Gastrocnemius medialis (tissue), 4 donors: ENCODE measurements at regions not wholly inside any gene's neighbourhood (a gene's known extent, or its start where the extent isn't known, plus 50 kb on each side); places are given as distances from the start of the nearest gene placed in this dataset.
"Not testable (repeated sequence)": the region's sequence is repeated elsewhere in the genome, so short reads cannot be mapped to it uniquely, and the experiment has no call there.

Experiments used
- ATAC-seq, 2 donors: fragments of 150-250 bp; one replicate each; pipeline ENCODE4 v1.9.1; 2016
- DNase-seq, 2 donors: peaks; one replicate each; pipeline ENCODE4 v3.0.0-alpha.2; 2019
- H3K27ac ChIP-seq, 4 donors: fragments of 200-600 bp; sonication (generic); 1 replicate in 1 of 4; 2 replicates in 3 of 4; pipeline ENCODE4 v1.5.1; 2016 to 2018; ENCODE audit warnings: mild to moderate bottlenecking in 2 of 4, moderate library complexity in 1 of 4
- H3K27me3 ChIP-seq, 3 donors: fragments of 200-600 bp; sonication (generic) in 2 of 3; 1 replicate in 1 of 3; 2 replicates in 2 of 3; pipeline versions ENCODE4 v1.5.1 to v1.6.0; 2016 to 2019; ENCODE audit warnings: mild to moderate bottlenecking in 1 of 3, moderate library complexity in 1 of 3
- H3K36me3 ChIP-seq, 2 donors: fragments of 200-600 bp; sonication (generic) in 1 of 2; one replicate each; pipeline ENCODE4 v1.5.1; 2017 to 2018
- H3K4me1 ChIP-seq, 2 donors: fragments of 200-600 bp; sonication (generic) in 1 of 2; one replicate each; pipeline ENCODE4 v1.5.1; 2016 to 2017; ENCODE audit warnings: mild to moderate bottlenecking in 2 of 2
- H3K4me3 ChIP-seq, 4 donors: fragments of 200-600 bp; sonication (generic) in 3 of 4; 1 replicate in 1 of 4; 2 replicates in 3 of 4; pipeline ENCODE4 v1.5.1; 2016 to 2019; ENCODE audit warnings: mild to moderate bottlenecking in 2 of 4
- H3K9me3 ChIP-seq, 3 donors: fragments of 200-600 bp; sonication (generic) in 2 of 3; 1 replicate in 1 of 3; 2 replicates in 2 of 3; pipeline ENCODE4 v1.5.1; 2016 to 2019
- CTCF ChIP-seq, 5 experiments: fragments of 450-650 bp in 3 of 5; fragments of 200-600 bp in 2 of 5; sonication (generic) in 2 of 5; IDR thresholded peaks in 4 of 5; conservative IDR thresholded peaks in 1 of 5; 1 replicate in 4 of 5; 2 replicates in 1 of 5; pipeline ENCODE4 v1.5.1; 2016 to 2019; ENCODE audit warnings: antibody characterized with exemption in 5 of 5, mild to moderate bottlenecking in 3 of 5, moderate library complexity in 3 of 5
- POLR2A ChIP-seq, 2 donors: fragments of 450-650 bp; IDR thresholded peaks; one replicate each; pipeline ENCODE4 v1.6.1; 2017; ENCODE audit warnings: antibody characterized with exemption in 2 of 2, mild to moderate bottlenecking in 2 of 2, moderate library complexity in 2 of 2
- in situ Hi-C, 4 donors: fragments of 200-750 bp; cut with MboI; loops; one replicate each; pipeline versions ENCODE4 v1.15.0 to v1.8.0; 2017; ENCODE audit warnings: low sequenced_read_pairs in 4 of 4
- intact Hi-C: fragments of 100-400 bp; cut with DNase I; formaldehyde crosslinking; loops from one replicate; pipeline ENCODE4 v1.15.1; 2023; ENCODE audit warnings: low total_unique reads

GRCh38 chr14:87380054-87380453 is 612.9 kb downstream of the GALC start:
- Histone ChIP-seq H3K27me3 (no peaks in the 10 kb centered on the region), H3K36me3 (no peaks in the 10 kb centered on the region), H3K27ac (no peak overlapping the region), H3K9me3 (no peaks in the 10 kb centered on the region), H3K4me1 (no peaks in the 10 kb centered on the region), H3K4me3 (no peak overlapping the region)
- intact Hi-C loops (no loop called here), in situ Hi-C loops (no loop called here)
- no peak for TF ChIP-seq CTCF (IDR thresholded peaks at IDR 0.05 in 4 of 5, conservative IDR thresholded peaks at IDR 0.05 in 1 of 5)
- TF ChIP-seq POLR2A (IDR thresholded peaks at IDR 0.05): no peak
- ATAC-seq: no peak
- no peak for DNase-seq

- no peaks in the 10 kb centered on the region for H3K9me3 ChIP-seq
- no peak for ATAC-seq
- no peaks in the 10 kb centered on the region for H3K27me3 ChIP-seq
- H3K36me3 ChIP-seq: no peaks in the 10 kb centered on the region
- TF ChIP-seq POLR2A (IDR thresholded peaks at IDR 0.05): no peak
- no peak for TF ChIP-seq CTCF (IDR thresholded peaks at IDR 0.05 in 4 of 5, conservative IDR thresholded peaks at IDR 0.05 in 1 of 5)
- no peak overlapping the region for H3K27ac ChIP-seq
- in situ Hi-C loops: no loop called here
- H3K4me1 ChIP-seq: no peaks in the 10 kb centered on the region
- no peak overlapping the region for H3K4me3 ChIP-seq
- no peak for DNase-seq
- intact Hi-C loops: no loop called here
Observed at GRCh38 chr14:87368751-87369150, 624.2 kb downstream of the GALC start.

GRCh38 chr14:87360246-87360645 is 632.7 kb downstream of the GALC start:
- intact Hi-C loops, in situ Hi-C loops: not testable (repeated sequence)

GRCh38 chr14:87351007-87351406 is 642.0 kb downstream of the GALC start:
- intact Hi-C loops (no loop called here), in situ Hi-C loops (no loop called here)
- Histone ChIP-seq H3K27me3 (no peaks in the 10 kb centered on the region), H3K27ac (no peak overlapping the region), H3K36me3 (no peaks in the 10 kb centered on the region), H3K4me1 (no peaks in the 10 kb centered on the region), H3K9me3 (no peaks in the 10 kb centered on the region), H3K4me3 (no peak overlapping the region)
- TF ChIP-seq CTCF (IDR thresholded peaks at IDR 0.05 in 4 of 5, conservative IDR thresholded peaks at IDR 0.05 in 1 of 5) (no peak), POLR2A (IDR thresholded peaks at IDR 0.05) (no peak)
- DNase-seq (no peak), ATAC-seq (no peak)

More at GRCh38 chr14:87360246-87360645, 632.7 kb downstream of the GALC start:
- ATAC-seq, H3K36me3 ChIP-seq, H3K9me3 ChIP-seq, H3K27ac ChIP-seq, H3K4me1 ChIP-seq, H3K27me3 ChIP-seq, DNase-seq, H3K4me3 ChIP-seq: not testable (repeated sequence)

- no peaks in the 10 kb centered on the region for H3K4me1 ChIP-seq
- DNase-seq (no peak), ATAC-seq (no peak)
- H3K4me3 ChIP-seq: no peak overlapping the region
- no peak overlapping the region for H3K27ac ChIP-seq
- in situ Hi-C loops: no loop called here
- H3K9me3 ChIP-seq: no peaks in the 10 kb centered on the region
- TF ChIP-seq POLR2A (IDR thresholded peaks at IDR 0.05) (no peak), CTCF (IDR thresholded peaks at IDR 0.05 in 4 of 5, conservative IDR thresholded peaks at IDR 0.05 in 1 of 5) (no peak)
- H3K36me3 ChIP-seq: no peaks in the 10 kb centered on the region
- no peaks in the 10 kb centered on the region for H3K27me3 ChIP-seq
- intact Hi-C loops: no loop called here
Observed at GRCh38 chr14:87349921-87350320, 643.1 kb downstream of the GALC start.
